Sigmoid colon (tissue), 6 donors: ENCODE measurements at regions not wholly inside any gene's neighbourhood (a gene's known extent, or its start where the extent isn't known, plus 50 kb on each side); places are given as distances from the start of the nearest gene placed in this dataset.

ENCODE experiments used
- DNase-seq: peaks from one replicate; pipeline ENCODE4 v3.0.0-alpha.2; 2019
- H3K27ac ChIP-seq, 4 donors: fragments of 200-600 bp; sonication (generic); one replicate each; pipeline ENCODE4 v1.5.1; 2016 to 2019; ENCODE audit warnings: mild to moderate bottlenecking in 1 of 4
- H3K27me3 ChIP-seq, 3 donors: fragments of 200-600 bp; sonication (generic); one replicate each; pipeline ENCODE4 v1.5.1; 2019; ENCODE audit warnings: mild to moderate bottlenecking in 1 of 3
- H3K36me3 ChIP-seq, 4 donors: fragments of 200-600 bp; sonication (generic); one replicate each; pipeline ENCODE4 v1.5.1; 2016 to 2019
- H3K4me1 ChIP-seq, 4 donors: fragments of 200-600 bp; sonication (generic); one replicate each; pipeline ENCODE4 v1.5.1; 2017 to 2019
- H3K4me3 ChIP-seq, 4 donors: fragments of 200-600 bp; sonication (generic); one replicate each; pipeline ENCODE4 v1.5.1; 2017 to 2019; ENCODE audit warnings: mild to moderate bottlenecking in 2 of 4, moderate library complexity in 1 of 4
- H3K9me3 ChIP-seq, 4 donors: fragments of 200-600 bp in 3 of 4; sonication (generic) in 3 of 4; one replicate each; pipeline versions ENCODE4 v1.5.1 to v1.6.1; 2013 to 2019
- EP300 ChIP-seq, 4 donors: sonication (generic); formaldehyde crosslinking; IDR thresholded peaks; one replicate each; pipeline ENCODE4 v1.6.1; 2017; ENCODE audit warnings: antibody characterized with exemption in 4 of 4
- POLR2A ChIP-seq, 2 donors: fragments of 450-650 bp; IDR thresholded peaks; one replicate each; pipeline ENCODE4 v1.6.1; 2016; ENCODE audit warnings: antibody characterized with exemption in 2 of 2, mild to moderate bottlenecking in 2 of 2, moderate library complexity in 2 of 2
- POLR2AphosphoS5 ChIP-seq, 4 donors: sonication (generic); formaldehyde crosslinking; IDR thresholded peaks; one replicate each; pipeline ENCODE4 v1.6.1; 2017; ENCODE audit warnings: antibody characterized with exemption in 4 of 4
- WGBS, 2 donors: extraction: QIAGEN DNeasy Blood & Tissue Kit; methylation state at CpG; one replicate each; pipeline ENCODE4 v1.1.7; 2013; 5-methylcytosine and 5-hydroxymethylcytosine counted together
- intact Hi-C: fragments of 100-400 bp; cut with DNase I; formaldehyde crosslinking; loops from one replicate; pipeline ENCODE4 v1.15.1; 2023
- TF ChIP-seq, protein P1 (sequence below), 4 experiments: fragments of 450-650 bp in 3 of 4; fragments of 200-600 bp in 1 of 4; IDR thresholded peaks; one replicate each; pipeline ENCODE4 v1.5.1; 2016 to 2019; ENCODE audit warnings: antibody characterized with exemption in 4 of 4, mild to moderate bottlenecking in 3 of 4, moderate library complexity in 2 of 4
- donor health status: healthy with polysubstance abuse.
- donor health status: healthy.

DNA sequence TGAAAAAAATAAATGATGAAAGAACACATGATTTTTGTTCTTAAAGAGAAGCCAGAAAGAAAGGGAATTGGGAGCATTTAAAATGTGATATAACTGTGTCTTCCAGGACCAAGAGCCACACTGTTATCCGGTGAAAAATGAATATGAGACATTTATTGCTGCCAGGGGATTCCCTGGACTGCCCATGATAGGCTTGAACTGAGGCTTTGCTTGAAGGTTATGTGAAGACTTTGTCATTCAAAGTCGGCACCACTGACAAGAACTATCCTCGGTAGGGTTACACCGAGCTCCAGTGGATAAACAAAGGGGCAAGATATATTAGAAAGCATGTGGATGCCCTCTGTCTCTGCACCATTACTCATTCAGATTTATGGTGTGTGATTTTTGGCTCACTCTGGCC is 125.4 kb upstream of the MINDY3 start:
- TF ChIP-seq EP300 (IDR thresholded peaks at IDR 0.05) (no peak), POLR2AphosphoS5 (IDR thresholded peaks at IDR 0.05) (no peak), POLR2A (IDR thresholded peaks at IDR 0.05) (no peak)
- TF ChIP-seq, protein P1, sequence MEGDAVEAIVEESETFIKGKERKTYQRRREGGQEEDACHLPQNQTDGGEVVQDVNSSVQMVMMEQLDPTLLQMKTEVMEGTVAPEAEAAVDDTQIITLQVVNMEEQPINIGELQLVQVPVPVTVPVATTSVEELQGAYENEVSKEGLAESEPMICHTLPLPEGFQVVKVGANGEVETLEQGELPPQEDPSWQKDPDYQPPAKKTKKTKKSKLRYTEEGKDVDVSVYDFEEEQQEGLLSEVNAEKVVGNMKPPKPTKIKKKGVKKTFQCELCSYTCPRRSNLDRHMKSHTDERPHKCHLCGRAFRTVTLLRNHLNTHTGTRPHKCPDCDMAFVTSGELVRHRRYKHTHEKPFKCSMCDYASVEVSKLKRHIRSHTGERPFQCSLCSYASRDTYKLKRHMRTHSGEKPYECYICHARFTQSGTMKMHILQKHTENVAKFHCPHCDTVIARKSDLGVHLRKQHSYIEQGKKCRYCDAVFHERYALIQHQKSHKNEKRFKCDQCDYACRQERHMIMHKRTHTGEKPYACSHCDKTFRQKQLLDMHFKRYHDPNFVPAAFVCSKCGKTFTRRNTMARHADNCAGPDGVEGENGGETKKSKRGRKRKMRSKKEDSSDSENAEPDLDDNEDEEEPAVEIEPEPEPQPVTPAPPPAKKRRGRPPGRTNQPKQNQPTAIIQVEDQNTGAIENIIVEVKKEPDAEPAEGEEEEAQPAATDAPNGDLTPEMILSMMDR (IDR thresholded peaks at IDR 0.05), result no peak
- intact Hi-C loops, result no loop called here
- no peaks in the 10 kb centered on the region for H3K9me3 ChIP-seq
- H3K4me3 ChIP-seq, result no peak overlapping the region
- no peak for DNase-seq
- no peaks in the 10 kb centered on the region for H3K36me3 ChIP-seq
- 63 to 75% methylated on average over 4 of the region's 4 CpGs for WGBS, 2 donors
- H3K27ac ChIP-seq, result no peak overlapping the region
- H3K4me1 ChIP-seq, result no peaks in the 10 kb centered on the region
- no peaks in the 10 kb centered on the region for H3K27me3 ChIP-seq

GRCh38 chr10:15990535-15991129 is 130.3 kb upstream of the MINDY3 start:
- no peak overlapping the region for H3K4me3 ChIP-seq
- 70 to 73% methylated on average over 11 of the region's 11 CpGs for WGBS, 2 donors
- no peaks in the 10 kb centered on the region for H3K27me3 ChIP-seq
- no peak for DNase-seq
- H3K36me3 ChIP-seq, result no peaks in the 10 kb centered on the region
- TF ChIP-seq POLR2A (IDR thresholded peaks at IDR 0.05) (no peak), EP300 (IDR thresholded peaks at IDR 0.05) (no peak), POLR2AphosphoS5 (IDR thresholded peaks at IDR 0.05) (no peak)
- TF ChIP-seq, protein P1 (IDR thresholded peaks at IDR 0.05), result no peak
- intact Hi-C loops, result no loop called here
- H3K9me3 ChIP-seq, result no peaks in the 10 kb centered on the region
- no peak overlapping the region for H3K27ac ChIP-seq
- H3K4me1 ChIP-seq, result no peaks in the 10 kb centered on the region

- Histone ChIP-seq H3K27ac (no peak overlapping the region), H3K4me3 (no peak overlapping the region), H3K4me1 (no peaks in the 10 kb centered on the region), H3K27me3 (no peaks in the 10 kb centered on the region), H3K36me3 (no peaks in the 10 kb centered on the region), H3K9me3 (peaks cover 0 to 6% (median 0%) of the 10 kb centered on the region in 4 donors)
- TF ChIP-seq POLR2A (IDR thresholded peaks at IDR 0.05) (no peak), POLR2AphosphoS5 (IDR thresholded peaks at IDR 0.05) (no peak), EP300 (IDR thresholded peaks at IDR 0.05) (no peak)
- TF ChIP-seq, protein P1 (IDR thresholded peaks at IDR 0.05), result no peak
- DNase-seq, result no peak
- intact Hi-C loops, result no loop called here
- WGBS, 2 donors, result 65 to 81% methylated on average over 4 of the region's 4 CpGs
These were observed 137.0 kb upstream of the MINDY3 start for GRCh38 chr10:15997313-15997712.

DNA sequence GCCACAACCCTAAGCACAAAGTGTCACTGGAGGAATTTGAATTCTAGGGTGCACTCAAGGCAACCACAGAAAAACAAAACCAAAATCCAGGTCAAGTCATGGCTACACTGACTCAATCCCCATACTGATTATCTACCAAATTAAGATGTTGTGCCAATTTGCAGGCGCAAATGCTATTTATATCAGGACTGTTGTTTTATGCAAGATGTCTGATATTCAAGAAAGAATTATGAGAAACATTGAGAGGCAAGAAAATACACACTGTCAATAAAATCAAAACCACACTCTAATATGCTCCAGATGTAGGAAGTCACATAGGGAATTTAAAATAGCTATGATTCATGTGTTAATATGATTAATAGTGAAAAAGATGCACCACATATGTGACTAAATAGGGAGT is 141.3 kb upstream of the MINDY3 start:
- TF ChIP-seq POLR2A (IDR thresholded peaks at IDR 0.05), result no peak
- Histone ChIP-seq H3K27me3 (no peaks in the 10 kb centered on the region), H3K36me3 (no peaks in the 10 kb centered on the region), H3K9me3 (peaks cover 0 to 4% (median 0%) of the 10 kb centered on the region in 4 donors), H3K4me1 (no peaks in the 10 kb centered on the region), H3K4me3 (no peak overlapping the region), H3K27ac (no peak overlapping the region)
- intact Hi-C loops, result no loop called here
- WGBS, 2 donors, result 86 to 93% methylated on average over 1 of the region's 1 CpG
- DNase-seq, result no peak

- no peaks in the 10 kb centered on the region for H3K36me3 ChIP-seq
- DNase-seq, result no peak
- no peak overlapping the region for H3K4me3 ChIP-seq
- intact Hi-C loops, result no loop called here
- no peak overlapping the region for H3K27ac ChIP-seq
- H3K27me3 ChIP-seq, result no peaks in the 10 kb centered on the region
- 57 to 64% methylated on average over 6 of the region's 6 CpGs for WGBS, 2 donors
- TF ChIP-seq EP300 (IDR thresholded peaks at IDR 0.05) (no peak), POLR2A (IDR thresholded peaks at IDR 0.05) (no peak), POLR2AphosphoS5 (IDR thresholded peaks at IDR 0.05) (no peak)
- TF ChIP-seq, protein P1 (IDR thresholded peaks at IDR 0.05), result no peak
- no peaks in the 10 kb centered on the region for H3K9me3 ChIP-seq
- no peaks in the 10 kb centered on the region for H3K4me1 ChIP-seq
These were observed 149.5 kb upstream of the MINDY3 start for GRCh38 chr10:16009785-16010184.
